HL-60/S4 treated with phorbol 12-myristate 13-acetate at 8.2 ng/mL for 4 days and 3 days (cell line): ENCODE measurements at regions not wholly inside any gene's neighbourhood (a gene's known extent, or its start where the extent isn't known, plus 50 kb on each side); places are given as distances from the start of the nearest gene placed in this dataset.

Source experiments
- in situ Hi-C: fragments of 300-500 bp; cut with MboI; formaldehyde crosslinking; loops from 2 replicates; pipeline ENCODE4 v1.15.0; 2022; ENCODE audit warnings: low sequenced_read_pairs

GRCh38 chr13:85243831-85244230 lies 555.4 kb downstream of the SLITRK6 start:
- in situ Hi-C loops, result no loop called here

DNA sequence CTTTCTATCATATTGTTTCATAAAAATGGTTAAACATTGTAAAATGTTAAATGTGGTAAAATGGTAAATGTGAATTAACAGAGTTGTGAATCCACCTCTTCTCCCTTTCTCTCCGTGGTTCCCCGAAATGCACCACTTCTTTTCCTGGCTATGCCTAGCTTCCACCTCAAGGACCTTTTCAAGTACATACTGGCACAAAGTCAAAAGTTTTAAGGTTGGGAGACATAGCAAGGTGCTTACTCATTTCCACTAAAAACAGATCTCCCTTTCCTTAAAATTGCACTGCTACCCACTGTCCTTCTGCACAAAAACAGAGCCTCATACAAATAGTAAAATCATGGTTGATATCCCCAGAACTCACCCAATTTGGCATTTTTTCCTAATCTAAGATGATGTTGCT lies 558.2 kb downstream of the SLITRK6 start:
- in situ Hi-C loops, result no loop called here

DNA sequence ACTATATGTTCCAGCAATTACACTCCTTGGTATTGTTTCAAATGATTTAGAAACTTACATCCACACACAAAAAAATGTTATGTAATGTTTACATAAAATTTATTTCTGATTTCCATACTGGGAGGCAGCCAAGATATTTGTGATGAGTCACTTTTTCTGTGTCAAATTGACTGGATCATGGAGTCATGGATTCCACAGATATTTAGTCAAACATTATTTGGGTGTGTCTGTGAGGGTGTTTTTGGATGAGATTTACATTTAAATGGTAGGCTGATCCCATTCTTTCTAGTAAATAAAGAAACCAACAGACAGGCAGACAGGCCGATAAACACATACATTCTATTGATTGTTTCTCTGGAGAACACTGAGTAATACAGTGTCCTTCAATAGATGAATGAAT lies 562.8 kb downstream of the SLITRK6 start:
- in situ Hi-C loops, result no loop called here

DNA sequence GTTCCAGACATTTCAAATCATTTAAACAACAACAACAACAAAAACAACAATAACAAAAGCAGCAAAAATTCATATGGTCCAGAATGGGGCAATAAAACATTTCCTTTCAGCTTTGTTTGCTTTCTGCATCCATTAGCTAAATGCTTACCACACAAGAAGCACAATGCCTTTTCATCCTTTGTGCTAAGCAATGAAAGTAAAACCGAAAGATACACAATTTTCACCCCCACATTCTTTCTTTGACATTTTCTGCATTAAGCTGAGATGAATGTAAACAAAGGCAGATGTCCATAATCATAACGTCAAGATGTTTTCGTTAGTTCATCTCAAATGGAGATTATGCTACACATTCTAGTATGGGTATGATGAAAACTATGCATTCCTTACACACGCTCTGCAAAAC lies 568.5 kb downstream of the SLITRK6 start:
- in situ Hi-C loops, result no loop called here

DNA sequence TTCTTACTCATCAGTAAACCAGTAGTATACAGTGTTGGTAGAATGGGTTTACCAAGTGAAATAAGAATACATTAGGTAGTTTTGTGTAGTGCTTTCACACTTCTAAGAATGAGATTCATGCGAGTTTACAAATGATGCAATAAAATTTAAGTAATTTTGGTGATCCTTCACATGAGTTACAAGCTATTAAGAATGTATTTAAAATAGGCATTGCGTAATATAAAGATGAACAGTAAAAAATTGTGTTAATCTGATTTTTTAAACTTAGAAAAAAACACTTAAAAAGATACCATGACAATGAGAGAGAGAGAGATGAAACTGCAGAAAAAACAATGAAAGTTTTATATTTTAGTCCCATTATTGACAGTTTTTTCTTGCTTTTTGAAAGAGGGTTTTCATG lies 570.5 kb downstream of the SLITRK6 start:
- in situ Hi-C loops, result no loop called here

GRCh38 chr13:85223883-85224656 lies 575.1 kb downstream of the SLITRK6 start:
- in situ Hi-C loops, result no loop called here

DNA sequence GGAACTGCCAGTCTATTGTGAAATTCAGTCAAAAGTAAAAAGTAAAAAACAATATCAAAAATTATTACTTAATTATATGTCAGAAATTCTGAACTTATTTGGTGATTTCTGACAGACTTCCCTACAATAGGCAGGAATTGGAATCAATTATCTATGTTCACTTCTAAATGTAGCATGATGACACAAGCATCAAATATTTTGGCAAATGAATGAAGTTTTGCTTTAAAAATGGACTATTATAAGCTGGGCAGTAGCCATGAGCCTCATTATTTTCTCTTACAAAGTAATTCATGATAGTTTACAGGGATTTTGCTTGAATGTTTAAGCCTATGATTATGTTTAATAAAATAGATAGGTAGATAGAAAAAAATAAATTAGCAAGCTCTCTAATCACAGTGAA lies 582.6 kb downstream of the SLITRK6 start:
- in situ Hi-C loops, result no loop called here

DNA sequence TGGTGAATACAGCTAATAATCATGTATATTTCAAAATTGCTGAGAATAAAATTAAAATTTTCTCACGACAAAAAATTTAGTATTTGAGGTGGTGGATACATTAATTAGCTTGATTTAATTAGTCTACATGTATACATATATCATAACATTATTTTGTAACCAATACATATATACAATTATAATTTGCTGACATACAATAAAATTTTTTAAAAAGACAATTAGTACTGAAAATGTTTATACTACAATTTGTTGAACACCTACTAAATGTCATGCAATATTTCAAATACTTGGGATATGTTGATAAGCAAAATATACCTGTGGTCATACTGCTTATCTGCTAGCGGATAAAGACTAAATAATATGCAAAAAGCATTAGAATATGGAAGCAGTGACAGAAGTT lies 586.5 kb downstream of the SLITRK6 start:
- in situ Hi-C loops, result no loop called here

DNA sequence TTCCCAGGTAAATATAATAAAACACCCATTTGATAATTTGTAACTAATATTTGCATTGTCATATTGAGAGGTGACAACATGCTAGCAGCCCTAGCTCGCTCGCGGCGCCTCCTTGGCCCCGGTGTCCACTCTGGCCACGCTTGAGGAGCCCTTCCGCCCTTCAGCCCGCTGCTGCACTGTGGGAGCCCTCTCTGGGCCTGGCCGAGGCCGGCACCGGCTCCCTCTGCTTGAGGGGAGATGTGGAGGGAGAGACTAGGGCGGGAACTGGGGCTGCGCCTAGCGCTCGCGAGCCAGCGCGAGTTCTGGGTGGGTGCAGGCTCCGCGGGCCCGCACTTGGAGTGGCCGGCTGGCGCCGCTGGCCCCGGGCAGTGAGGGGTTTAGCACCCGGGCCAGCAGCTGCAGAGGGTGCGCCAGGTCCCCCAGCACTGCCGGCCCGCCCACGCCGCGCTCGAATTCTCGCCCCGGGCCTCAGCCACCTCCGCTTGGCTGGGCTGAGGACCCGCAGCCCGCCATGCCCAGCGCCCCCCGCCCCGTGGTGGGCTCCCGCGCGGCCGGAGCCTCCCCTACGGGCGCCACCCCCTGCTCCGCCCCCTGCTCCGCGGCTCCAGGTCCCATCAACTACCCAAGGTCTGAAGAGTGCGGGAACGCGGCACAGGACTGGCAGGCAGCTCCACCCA lies 594.4 kb downstream of the SLITRK6 start:
- in situ Hi-C loops, result no loop called here

GRCh38 chr13:85197431-85197830 lies 601.8 kb downstream of the SLITRK6 start:
- in situ Hi-C loops, result no loop called here

- in situ Hi-C loops, result no loop called here
Measured at GRCh38 chr13:85194482-85194881, 604.7 kb downstream of the SLITRK6 start.

- in situ Hi-C loops, result no loop called here
Measured at GRCh38 chr13:85191996-85192718, 607.1 kb downstream of the SLITRK6 start.

DNA sequence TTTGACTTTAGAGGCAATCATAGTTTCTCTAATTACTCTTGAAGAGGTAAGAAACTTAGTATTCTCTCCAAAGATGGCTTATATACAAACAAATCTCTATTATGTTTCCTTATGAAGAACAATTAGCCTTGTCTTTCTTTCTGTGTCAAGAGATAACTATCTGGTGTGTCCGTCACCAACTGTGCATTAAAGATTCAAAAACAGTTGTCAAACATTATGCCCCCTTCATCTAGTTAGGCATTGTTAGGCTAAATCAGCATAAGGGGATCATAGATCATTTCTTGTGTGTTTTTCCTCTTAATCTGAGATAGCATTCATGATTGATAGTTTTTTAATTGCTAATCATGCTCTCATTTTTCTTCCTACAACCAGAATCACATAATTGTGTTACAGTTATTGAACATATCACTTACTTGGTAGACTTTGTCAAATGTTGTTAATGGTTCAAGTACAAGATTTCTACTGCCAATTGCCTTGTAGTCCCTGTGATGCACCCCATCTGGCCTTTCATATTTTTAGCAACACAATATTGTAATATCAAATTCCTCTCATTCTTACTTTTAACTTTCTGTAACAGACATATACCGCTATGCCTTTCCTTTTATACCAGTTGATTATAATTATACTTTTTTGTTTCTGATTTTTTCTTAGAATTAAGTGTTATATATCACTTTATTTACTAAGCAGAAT lies 612.7 kb downstream of the SLITRK6 start:
- in situ Hi-C loops, result no loop called here

GRCh38 chr13:85174291-85174690 lies 624.9 kb downstream of the SLITRK6 start:
- in situ Hi-C loops, result no loop called here

GRCh38 chr13:85170372-85170771 lies 628.8 kb downstream of the SLITRK6 start:
- in situ Hi-C loops, result no loop called here

DNA sequence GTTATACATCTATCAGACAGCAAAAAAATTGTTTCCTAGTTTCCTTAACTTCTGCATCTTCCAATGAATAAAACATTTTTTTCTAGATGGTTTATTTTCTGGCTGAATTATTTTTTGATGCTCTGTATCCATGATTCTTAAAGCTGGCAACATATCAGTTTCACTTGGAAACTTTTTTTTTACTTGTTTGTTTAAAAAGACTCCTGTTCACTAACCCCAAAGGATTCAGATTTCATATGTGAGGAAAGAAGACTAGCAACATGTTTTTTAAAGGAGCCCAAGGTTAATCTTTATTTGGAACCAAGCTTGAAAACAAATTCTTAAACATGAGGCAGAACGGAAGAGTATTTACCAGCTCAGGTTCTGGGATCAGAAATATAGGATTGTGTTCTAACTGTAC lies 632.3 kb downstream of the SLITRK6 start:
- in situ Hi-C loops, result no loop called here

GRCh38 chr13:85163063-85163462 lies 636.2 kb downstream of the SLITRK6 start:
- in situ Hi-C loops, result no loop called here

- in situ Hi-C loops, result no loop called here
Measured at GRCh38 chr13:85148009-85148408, 651.2 kb downstream of the SLITRK6 start.

- in situ Hi-C loops, result no loop called here
Measured at GRCh38 chr13:85142351-85142927, 656.8 kb downstream of the SLITRK6 start.

DNA sequence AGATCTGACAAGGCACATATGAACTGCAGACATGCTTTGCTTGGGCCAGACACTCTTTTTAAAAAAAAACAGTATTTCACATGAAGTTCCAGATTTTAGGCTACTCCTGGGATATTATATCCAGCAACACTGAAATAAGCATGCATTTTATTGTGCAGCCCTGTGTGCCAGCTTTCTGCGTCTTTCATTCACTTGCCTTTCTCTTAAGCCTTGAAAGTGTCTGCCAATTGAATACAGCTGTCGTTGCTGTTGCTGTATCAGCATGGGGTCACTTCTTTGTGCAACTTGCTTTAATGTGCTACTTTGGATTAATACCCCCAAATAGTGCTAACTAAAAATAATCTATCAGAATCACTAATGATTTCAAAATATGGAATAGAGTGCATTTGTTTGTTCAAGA lies 657.8 kb downstream of the SLITRK6 start:
- in situ Hi-C loops, result no loop called here

DNA sequence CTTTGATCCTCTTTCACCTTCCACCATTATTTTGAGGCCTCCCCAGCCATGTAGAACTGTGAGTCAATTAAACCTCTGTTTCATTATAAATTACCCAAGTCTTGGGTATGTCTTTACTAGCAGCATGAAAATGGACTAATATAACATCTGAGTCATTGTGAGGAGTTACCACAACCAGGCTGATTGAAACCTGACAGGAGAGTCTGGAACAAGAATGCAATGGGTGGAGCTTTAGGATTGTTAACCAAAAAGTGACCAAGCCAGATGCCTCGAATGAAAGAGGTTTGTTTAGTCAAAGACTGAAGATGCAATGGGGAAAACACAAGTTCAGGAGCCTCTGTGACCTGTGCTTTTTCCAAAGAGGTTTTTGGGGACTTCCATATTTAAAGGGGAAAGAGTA lies 659.0 kb downstream of the SLITRK6 start:
- in situ Hi-C loops, result no loop called here
